Smooth muscle cell (in vitro differentiated cells): ENCODE measurements at regions not wholly inside any gene's neighbourhood (a gene's known extent, or its start where the extent isn't known, plus 50 kb on each side); places are given as distances from the start of the nearest gene placed in this dataset.

Experiments
- DNase-seq: peaks from one replicate; lab custom pipeline; 2025; ENCODE audit not compliant: unreplicated experiment; lab: John Stamatoyannopoulos, UW
- H2AFZ ChIP-seq: fragments of 200-600 bp; sonication (generic); 2 replicates; pipeline ENCODE4 v1.6.0; 2016; ENCODE audit warnings: antibody characterized with exemption, low read depth, mild to moderate bottlenecking
- H3F3A ChIP-seq: fragments of 200-600 bp; sonication (generic); 2 replicates; pipeline ENCODE4 v1.6.0; 2017; ENCODE audit warnings: antibody characterized with exemption, low read depth
- H3K27ac ChIP-seq: fragments of 200-600 bp; sonication (generic); 2 replicates; pipeline ENCODE4 v1.5.1; 2016; ENCODE audit warnings: low read depth, mild to moderate bottlenecking
- H3K27me3 ChIP-seq: fragments of 200-600 bp; sonication (generic); 2 replicates; pipeline ENCODE4 v1.6.1; 2016; ENCODE audit warnings: low read depth, mild to moderate bottlenecking
- H3K36me3 ChIP-seq: fragments of 200-600 bp; sonication (generic); 2 replicates; pipeline ENCODE4 v1.5.1; 2016; ENCODE audit warnings: low read depth
- H3K4me1 ChIP-seq: fragments of 200-600 bp; sonication (generic); 2 replicates; pipeline ENCODE4 v1.5.1; 2016; ENCODE audit warnings: low read depth
- H3K4me2 ChIP-seq: fragments of 200-600 bp; sonication (generic); 2 replicates; pipeline ENCODE4 v1.6.0; 2016; ENCODE audit warnings: mild to moderate bottlenecking
- H3K4me3 ChIP-seq: fragments of 200-600 bp; sonication (generic); 2 replicates; pipeline ENCODE4 v1.5.1; 2016; ENCODE audit warnings: mild to moderate bottlenecking
- H3K79me2 ChIP-seq: fragments of 200-600 bp; sonication (generic); 2 replicates; pipeline ENCODE4 v1.6.0; 2016; ENCODE audit warnings: low read depth, mild to moderate bottlenecking
- H3K9ac ChIP-seq: fragments of 200-600 bp; sonication (generic); 2 replicates; pipeline ENCODE4 v1.6.0; 2016; ENCODE audit warnings: low read depth
- H3K9me3 ChIP-seq: fragments of 200-600 bp; sonication (generic); replicated peaks from 2 replicates; pipeline ENCODE4 v1.5.1; 2016; ENCODE audit warnings: low read depth
- H4K20me1 ChIP-seq: fragments of 200-600 bp; sonication (generic); 2 replicates; pipeline ENCODE4 v1.6.0; 2016; ENCODE audit warnings: low read depth
- WGBS: methylation state at CpG from one replicate; pipeline ENCODE4 v1.1.7; 2016; ENCODE audit warnings: low lambda C conversion rate; 5-methylcytosine and 5-hydroxymethylcytosine counted together
- TF ChIP-seq, protein P1 (sequence below): fragments of 200-600 bp; sonication (generic); IDR thresholded peaks from 2 replicates; pipeline ENCODE4 v1.5.1; 2017; ENCODE audit warnings: borderline replicate concordance, mild to moderate bottlenecking, antibody characterized with exemption; ENCODE audit not compliant: insufficient read depth, poor library complexity, severe bottlenecking

DNA sequence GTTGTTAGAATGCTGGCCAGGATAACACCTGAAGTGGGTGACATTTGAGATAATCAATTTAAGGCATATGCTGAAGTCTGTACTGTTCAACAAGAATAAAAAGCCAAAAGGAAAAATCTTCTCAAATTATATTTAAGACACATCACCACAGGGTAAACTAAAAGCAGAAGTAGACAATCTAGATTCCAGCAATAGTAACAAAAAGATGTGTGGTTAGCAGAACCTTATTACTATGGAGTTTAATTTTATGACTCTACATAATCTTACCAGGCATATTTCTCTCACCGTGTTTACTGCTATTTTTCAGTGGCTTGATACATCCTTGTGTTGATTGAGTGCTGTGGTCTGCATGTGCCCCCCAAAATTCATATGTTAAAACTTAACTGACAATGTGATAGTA, 300.4 kb upstream of the ZP4 start:
- DNase-seq: no peak
- no peak overlapping the region for H3K4me3 ChIP-seq
- WGBS: 93% methylated on average over 1 of the region's 1 CpG

DNA sequence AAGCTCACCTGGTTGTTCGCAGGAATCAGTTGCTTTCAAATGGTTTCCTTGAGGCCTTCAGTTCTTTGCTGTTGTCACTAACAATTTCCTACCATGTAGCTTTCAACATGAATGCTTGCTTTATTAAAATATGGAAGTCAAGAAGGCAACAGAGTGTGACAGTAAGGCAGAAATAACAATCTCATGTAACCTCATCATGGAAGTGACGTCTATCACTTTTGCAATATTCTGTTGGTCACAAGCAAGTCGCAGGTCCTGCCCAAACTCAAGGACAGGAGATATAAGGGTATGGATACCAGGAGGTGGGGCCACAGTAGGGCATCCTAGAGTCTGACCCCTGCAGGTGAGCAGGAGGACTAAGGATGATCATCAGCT, 296.8 kb upstream of the ZP4 start:
- Histone ChIP-seq H3K4me3 (no peak overlapping the region), H3K4me1 (no peaks in the 10 kb centered on the region), H3K27me3 (no peaks in the 10 kb centered on the region), H3K79me2 (no peaks in the 10 kb centered on the region), H2AFZ (no peak overlapping the region), H3K36me3 (no peaks in the 10 kb centered on the region), H3K4me2 (no peak overlapping the region), H3K9ac (no peak overlapping the region), H4K20me1 (no peaks in the 10 kb centered on the region), H3F3A (no peaks in the 10 kb centered on the region), H3K9me3 (no peaks in the 10 kb centered on the region), H3K27ac (no peak overlapping the region)
- DNase-seq: no peak
- 97% methylated on average over 3 of the region's 3 CpGs for WGBS
- TF ChIP-seq, protein P1, sequence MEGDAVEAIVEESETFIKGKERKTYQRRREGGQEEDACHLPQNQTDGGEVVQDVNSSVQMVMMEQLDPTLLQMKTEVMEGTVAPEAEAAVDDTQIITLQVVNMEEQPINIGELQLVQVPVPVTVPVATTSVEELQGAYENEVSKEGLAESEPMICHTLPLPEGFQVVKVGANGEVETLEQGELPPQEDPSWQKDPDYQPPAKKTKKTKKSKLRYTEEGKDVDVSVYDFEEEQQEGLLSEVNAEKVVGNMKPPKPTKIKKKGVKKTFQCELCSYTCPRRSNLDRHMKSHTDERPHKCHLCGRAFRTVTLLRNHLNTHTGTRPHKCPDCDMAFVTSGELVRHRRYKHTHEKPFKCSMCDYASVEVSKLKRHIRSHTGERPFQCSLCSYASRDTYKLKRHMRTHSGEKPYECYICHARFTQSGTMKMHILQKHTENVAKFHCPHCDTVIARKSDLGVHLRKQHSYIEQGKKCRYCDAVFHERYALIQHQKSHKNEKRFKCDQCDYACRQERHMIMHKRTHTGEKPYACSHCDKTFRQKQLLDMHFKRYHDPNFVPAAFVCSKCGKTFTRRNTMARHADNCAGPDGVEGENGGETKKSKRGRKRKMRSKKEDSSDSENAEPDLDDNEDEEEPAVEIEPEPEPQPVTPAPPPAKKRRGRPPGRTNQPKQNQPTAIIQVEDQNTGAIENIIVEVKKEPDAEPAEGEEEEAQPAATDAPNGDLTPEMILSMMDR: no peak

More for the DNA sequence above, 300.4 kb upstream of the ZP4 start:
- Histone ChIP-seq H3K9ac (no peak overlapping the region), H3K4me1 (peaks cover 10% of the 10 kb centered on the region), H3K27ac (no peak overlapping the region), H2AFZ (no peak overlapping the region), H3K79me2 (no peaks in the 10 kb centered on the region), H3K9me3 (no peaks in the 10 kb centered on the region), H3K4me2 (no peak overlapping the region), H3K27me3 (no peaks in the 10 kb centered on the region), H3K36me3 (no peaks in the 10 kb centered on the region), H3F3A (no peaks in the 10 kb centered on the region), H4K20me1 (no peaks in the 10 kb centered on the region)
- TF ChIP-seq, protein P1: no peak

DNA sequence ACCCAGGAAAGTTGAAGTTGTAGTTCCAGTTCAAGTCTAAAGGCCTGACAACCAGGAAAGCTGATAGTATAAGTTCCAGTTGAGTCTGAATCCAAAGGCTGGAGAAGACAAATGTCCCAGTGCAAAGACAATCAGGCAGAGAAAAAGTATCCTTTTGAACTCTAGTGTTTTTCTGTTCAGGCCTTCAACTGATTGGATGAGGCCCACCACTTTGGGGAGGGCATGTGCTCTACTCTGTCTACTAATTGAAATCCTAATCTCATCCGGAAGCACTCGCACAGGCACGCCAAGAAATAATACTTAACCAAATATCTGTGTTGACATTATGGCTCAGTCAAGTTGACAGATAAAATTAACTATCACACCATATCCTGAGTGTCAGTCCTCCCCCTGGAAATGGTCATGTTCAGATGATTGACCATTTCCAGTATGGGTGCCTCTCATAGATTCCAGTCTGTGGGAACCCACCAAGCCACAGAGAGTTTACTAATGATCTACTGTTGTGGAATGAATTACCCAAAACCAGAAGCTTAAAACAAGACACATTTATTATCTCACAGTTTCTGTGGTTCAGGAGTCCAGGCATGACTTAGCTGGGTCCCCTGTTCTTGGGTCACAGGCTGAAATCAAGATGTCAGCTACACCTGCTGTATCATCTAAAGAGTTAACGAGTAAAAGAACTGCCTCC, 296.3 kb upstream of the ZP4 start:
- Histone ChIP-seq H3K9ac (no peak overlapping the region), H3K4me2 (no peak overlapping the region), H3K4me3 (no peak overlapping the region), H3K9me3 (no peaks in the 10 kb centered on the region), H4K20me1 (no peaks in the 10 kb centered on the region), H3K4me1 (no peaks in the 10 kb centered on the region), H3K27ac (no peak overlapping the region), H3K36me3 (no peaks in the 10 kb centered on the region), H3K79me2 (no peaks in the 10 kb centered on the region), H3K27me3 (no peaks in the 10 kb centered on the region), H2AFZ (no peak overlapping the region), H3F3A (no peaks in the 10 kb centered on the region)
- WGBS: 97% methylated on average over 4 of the region's 4 CpGs
- no peak for DNase-seq
- TF ChIP-seq, protein P1: no peak
